Activated naive CD8-positive, alpha-beta T cell treated with anti-CD3 and anti-CD28 coated beads for 36 hours (primary cell): ENCODE measurements at regions not wholly inside any gene's neighbourhood (a gene's known extent, or its start where the extent isn't known, plus 50 kb on each side); places are given as distances from the start of the nearest gene placed in this dataset.

Experiments used
- DNase-seq: peaks from one replicate; pipeline ENCODE4 v3.0.0; 2021
- H3K27ac Mint-ChIP-seq: one replicate; pipeline ENCODE4 v1.8.0; 2022; ENCODE audit warnings: mild to moderate bottlenecking, moderate library complexity, mixed read lengths
- H3K27me3 Mint-ChIP-seq: one replicate; pipeline ENCODE4 v1.8.0; 2022; ENCODE audit warnings: mild to moderate bottlenecking, mixed read lengths
- H3K36me3 Mint-ChIP-seq: one replicate; pipeline ENCODE4 v1.8.0; 2021; ENCODE audit warnings: mild to moderate bottlenecking, mixed read lengths
- H3K4me1 Mint-ChIP-seq: one replicate; pipeline ENCODE4 v1.8.0; 2021; ENCODE audit warnings: mixed read lengths
- H3K4me3 Mint-ChIP-seq: one replicate; pipeline ENCODE4 v1.8.0; 2022; ENCODE audit warnings: mild to moderate bottlenecking, moderate library complexity, mixed read lengths
- H3K9me3 Mint-ChIP-seq: one replicate; pipeline ENCODE4 v1.8.0; 2022; ENCODE audit warnings: mixed read lengths

DNA sequence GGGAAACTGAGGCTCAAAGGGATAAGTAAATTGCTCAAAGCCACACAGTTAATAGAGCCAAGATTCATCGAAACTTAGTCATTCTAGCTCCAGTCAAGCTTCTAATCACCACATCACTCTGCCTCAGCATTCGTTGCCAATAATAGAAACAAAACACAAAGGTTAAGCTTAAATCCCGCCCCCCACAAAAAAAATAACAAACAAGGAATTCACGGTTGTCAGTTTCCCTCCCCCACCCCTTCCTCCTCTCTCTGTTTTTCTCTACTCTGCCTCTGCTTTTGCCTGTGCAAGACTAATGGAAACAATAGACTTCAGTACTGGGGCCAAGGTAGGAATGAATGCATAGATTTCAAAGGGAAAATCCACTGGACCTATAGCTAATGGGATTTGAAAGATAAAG lies 70.7 kb upstream of the ZNF644 start:
- no peak overlapping the region for H3K4me3 Mint-ChIP-seq
- H3K4me1 Mint-ChIP-seq: no peaks in the 10 kb centered on the region
- DNase-seq: no peak
- H3K9me3 Mint-ChIP-seq: peaks cover 1% of the 10 kb centered on the region
- peaks cover 5% of the 10 kb centered on the region for H3K27me3 Mint-ChIP-seq
- H3K36me3 Mint-ChIP-seq: no peaks in the 10 kb centered on the region
- no peak overlapping the region for H3K27ac Mint-ChIP-seq

DNA sequence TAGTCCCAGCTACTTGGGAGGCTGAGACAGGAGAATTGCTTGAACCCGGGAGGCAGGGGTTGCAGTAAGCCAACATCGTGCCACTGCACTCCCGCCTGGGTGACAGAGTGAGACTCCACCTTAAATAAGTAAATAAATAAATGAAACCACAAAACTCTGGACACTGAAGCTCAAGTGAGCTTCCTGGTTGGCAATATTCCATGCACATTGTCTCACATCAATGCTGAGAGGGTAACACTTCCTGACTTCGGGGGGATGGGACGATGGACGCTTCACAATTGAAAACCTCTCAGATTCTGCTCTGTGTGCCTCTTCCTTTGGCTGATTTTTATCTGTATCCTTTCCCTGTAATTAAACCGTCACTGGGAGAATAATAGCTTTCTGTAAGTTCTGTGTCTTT lies 70.0 kb upstream of the ZNF644 start:
- H3K27me3 Mint-ChIP-seq: peaks cover 5% of the 10 kb centered on the region

DNA sequence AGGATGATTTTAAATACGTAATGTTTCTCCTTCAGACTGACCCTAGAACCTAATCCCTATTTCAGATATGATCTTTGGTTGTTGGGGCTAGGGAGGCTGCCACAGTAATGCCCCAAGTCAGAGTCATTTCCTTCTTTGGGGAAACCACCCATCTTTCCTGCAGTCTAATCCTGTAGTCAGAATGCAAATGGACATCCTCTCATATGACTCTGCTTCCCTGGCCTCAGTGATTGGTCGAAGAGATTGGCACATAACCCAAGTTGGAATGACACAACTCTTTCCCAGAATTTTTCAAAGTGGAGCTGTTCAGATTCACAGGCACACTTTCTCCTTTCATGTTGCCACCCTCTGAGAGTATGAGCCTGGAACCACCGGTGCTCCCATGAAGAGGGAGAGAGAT lies 58.8 kb upstream of the ZNF644 start:
- DNase-seq: no peak
- no peaks in the 10 kb centered on the region for H3K27me3 Mint-ChIP-seq
- no peaks in the 10 kb centered on the region for H3K36me3 Mint-ChIP-seq
- H3K4me3 Mint-ChIP-seq: no peak overlapping the region
- H3K4me1 Mint-ChIP-seq: peaks cover 2% of the 10 kb centered on the region
- no peak overlapping the region for H3K27ac Mint-ChIP-seq
- no peaks in the 10 kb centered on the region for H3K9me3 Mint-ChIP-seq

More for the DNA sequence above, 70.0 kb upstream of the ZNF644 start:
- Mint-ChIP-seq H3K27ac (no peak overlapping the region), H3K9me3 (peaks cover 2% of the 10 kb centered on the region), H3K4me1 (no peaks in the 10 kb centered on the region), H3K36me3 (no peaks in the 10 kb centered on the region), H3K4me3 (no peak overlapping the region)
- DNase-seq: no peak

DNA sequence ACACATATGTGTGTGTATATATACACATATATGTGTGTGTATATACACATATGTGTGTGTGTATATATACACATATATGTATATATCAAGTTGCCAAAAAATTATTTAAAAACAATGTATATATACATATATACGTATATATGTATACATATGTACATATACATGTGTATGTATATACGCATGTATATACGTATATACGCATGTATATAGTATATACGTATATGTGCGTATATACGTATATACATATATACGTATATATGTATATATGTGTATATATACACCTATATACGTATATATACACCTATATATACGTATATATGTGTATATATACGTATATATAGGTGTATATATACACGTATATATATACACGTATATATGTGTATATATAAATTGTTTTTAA lies 57.0 kb upstream of the ZNF644 start:
- Mint-ChIP-seq H3K36me3 (no peaks in the 10 kb centered on the region), H3K9me3 (no peaks in the 10 kb centered on the region), H3K27ac (no peak overlapping the region), H3K27me3 (no peaks in the 10 kb centered on the region), H3K4me3 (no peak overlapping the region), H3K4me1 (peaks cover 2% of the 10 kb centered on the region)
- DNase-seq: no peak

DNA sequence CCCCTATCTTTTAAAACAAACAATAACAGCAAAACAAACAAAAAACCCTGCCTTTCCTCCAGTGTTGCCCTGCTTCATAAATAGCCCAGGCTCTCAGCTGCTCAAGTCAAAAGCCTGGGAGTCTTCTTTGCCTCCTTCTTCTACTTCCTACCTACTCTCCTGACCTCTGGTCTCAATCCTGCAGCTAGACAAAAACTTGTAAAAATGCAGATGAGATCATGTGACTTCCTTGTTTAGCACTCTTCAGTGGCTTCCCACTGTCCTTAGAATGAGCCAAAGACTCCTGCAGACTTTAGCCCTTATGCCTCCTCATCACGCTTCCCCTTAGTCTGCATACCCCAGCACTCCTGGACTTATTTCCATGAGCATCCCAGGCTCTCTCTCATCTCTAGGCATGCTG lies 55.0 kb upstream of the ZNF644 start:
- peaks cover 2% of the 10 kb centered on the region for H3K4me1 Mint-ChIP-seq
- no peaks in the 10 kb centered on the region for H3K36me3 Mint-ChIP-seq
- H3K27ac Mint-ChIP-seq: no peak overlapping the region
- no peaks in the 10 kb centered on the region for H3K9me3 Mint-ChIP-seq
- no peak overlapping the region for H3K4me3 Mint-ChIP-seq
- H3K27me3 Mint-ChIP-seq: no peaks in the 10 kb centered on the region
- DNase-seq: no peak

DNA sequence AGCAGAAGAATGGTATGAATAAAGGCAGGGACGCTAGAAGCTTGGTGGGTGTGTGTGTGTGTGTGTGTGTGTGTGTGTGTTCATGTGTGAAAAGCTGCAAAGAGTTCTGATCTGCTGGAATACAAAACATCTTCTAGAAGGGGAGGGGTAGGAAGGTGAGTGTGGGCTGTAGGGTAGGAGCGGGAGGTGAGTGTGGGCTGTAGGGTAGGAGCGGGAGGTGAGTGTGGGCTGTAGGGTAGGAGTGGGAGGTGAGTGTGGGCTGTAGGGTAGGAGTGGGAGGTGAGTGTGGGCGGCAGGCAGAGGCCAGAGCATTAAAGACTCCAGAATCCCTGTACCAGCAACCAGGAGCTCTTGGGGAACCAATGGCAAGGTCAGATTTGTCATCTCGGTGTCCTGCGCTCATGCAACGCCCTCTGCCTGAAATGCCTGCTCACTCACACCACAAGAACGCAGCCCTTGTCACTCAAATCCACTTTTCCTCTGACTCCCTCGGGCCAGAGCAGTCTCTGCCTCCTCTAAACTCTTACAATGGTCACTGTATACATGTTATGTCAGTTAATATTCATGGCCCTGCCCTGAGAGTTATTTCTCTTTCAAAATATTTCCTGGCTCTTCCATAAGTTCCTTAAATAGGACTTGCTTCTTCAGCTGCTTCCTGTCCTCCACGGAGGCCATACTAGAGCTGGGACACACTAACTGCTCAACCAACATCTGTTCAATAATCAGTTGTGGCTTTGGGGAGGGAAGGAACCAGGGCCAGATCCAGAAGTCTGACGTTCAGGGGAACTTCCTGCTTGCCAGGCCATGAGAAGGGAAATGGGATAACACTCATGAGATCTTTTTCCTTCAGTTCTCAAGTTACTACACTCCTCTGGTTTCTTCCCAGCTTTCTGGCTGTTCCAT lies 53.6 kb upstream of the ZNF644 start:
- no peak overlapping the region for H3K27ac Mint-ChIP-seq
- DNase-seq: no peak
- no peaks in the 10 kb centered on the region for H3K36me3 Mint-ChIP-seq
- H3K9me3 Mint-ChIP-seq: no peaks in the 10 kb centered on the region
- H3K4me1 Mint-ChIP-seq: no peaks in the 10 kb centered on the region
- H3K27me3 Mint-ChIP-seq: no peaks in the 10 kb centered on the region
- H3K4me3 Mint-ChIP-seq: no peak overlapping the region

DNA sequence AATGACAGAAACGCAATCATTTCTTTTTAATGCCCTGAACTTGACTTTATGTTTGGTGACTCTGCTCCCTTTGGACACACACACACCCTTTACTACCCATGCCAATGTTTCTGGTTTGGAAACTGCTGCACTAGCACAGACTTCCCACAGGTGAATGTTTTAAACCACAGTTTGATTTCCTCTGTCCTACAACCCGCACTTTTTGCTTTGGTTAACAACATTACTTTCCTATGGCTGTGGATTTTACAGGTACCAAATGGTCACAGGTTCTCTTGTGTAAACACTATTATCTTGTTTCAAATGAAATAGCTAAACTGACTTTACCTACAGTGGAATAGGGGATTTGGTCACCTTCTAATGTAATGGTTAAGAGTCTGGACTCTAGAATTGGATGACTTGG lies 51.5 kb upstream of the ZNF644 start:
- Mint-ChIP-seq H3K27me3 (no peaks in the 10 kb centered on the region), H3K4me3 (no peak overlapping the region), H3K4me1 (no peaks in the 10 kb centered on the region), H3K36me3 (no peaks in the 10 kb centered on the region), H3K27ac (no peak overlapping the region), H3K9me3 (no peaks in the 10 kb centered on the region)
- DNase-seq: no peak

DNA sequence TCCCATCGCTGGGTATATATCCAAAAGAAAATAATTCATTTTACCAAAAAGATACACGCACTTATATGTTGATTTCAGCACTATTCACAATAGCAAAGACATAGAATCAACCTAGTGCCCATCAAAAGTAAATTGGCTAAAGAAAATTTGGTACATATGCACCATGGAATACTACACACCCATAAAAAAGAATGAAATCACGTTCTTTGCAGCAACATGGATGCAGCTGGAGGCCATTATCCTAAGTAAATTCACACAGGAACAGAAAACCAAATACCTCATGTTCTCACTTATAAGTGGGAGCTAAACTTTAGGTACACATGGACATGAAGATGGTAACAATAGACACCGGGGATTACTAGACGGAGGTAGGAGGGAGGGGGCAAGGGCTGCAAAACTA lies 50.0 kb upstream of the ZNF644 start:
- DNase-seq: no peak
- H3K36me3 Mint-ChIP-seq: no peaks in the 10 kb centered on the region
- no peaks in the 10 kb centered on the region for H3K9me3 Mint-ChIP-seq
- no peaks in the 10 kb centered on the region for H3K4me1 Mint-ChIP-seq
- no peak overlapping the region for H3K4me3 Mint-ChIP-seq
- H3K27me3 Mint-ChIP-seq: no peaks in the 10 kb centered on the region
- no peak overlapping the region for H3K27ac Mint-ChIP-seq
